GM18520 (cell line): ENCODE measurements at regions not wholly inside any gene's neighbourhood (a gene's known extent, or its start where the extent isn't known, plus 50 kb on each side); places are given as distances from the start of the nearest gene placed in this dataset.
"Not testable (repeated sequence)": the region's sequence is repeated elsewhere in the genome, so short reads cannot be mapped to it uniquely, and the experiment has no call there.

Source experiments
- ATAC-seq: cut with Tn5 transposase; IDR thresholded peaks from one replicate; pipeline ENCODE4 v1.9.1; 2021; ENCODE audit not compliant: unreplicated experiment

DNA sequence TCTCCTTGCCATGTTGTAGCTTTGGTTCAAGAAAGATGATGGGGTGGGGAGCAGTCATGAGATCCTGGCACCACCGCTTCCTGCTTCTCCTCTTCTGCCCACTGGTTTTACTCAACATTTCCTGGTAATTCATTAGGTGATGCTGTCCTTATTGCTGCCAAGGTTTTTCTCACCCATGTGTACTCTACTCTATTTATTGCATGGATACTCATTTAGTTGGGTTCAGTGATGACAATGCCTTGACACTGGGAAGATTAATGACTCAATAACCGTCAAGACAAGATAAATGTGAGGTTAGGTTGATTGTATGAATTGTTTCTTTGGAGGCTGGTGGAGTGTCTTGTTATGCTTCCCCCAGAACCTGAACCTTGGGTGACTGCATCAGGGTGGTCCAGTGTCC is 484.2 kb downstream of the SIPA1L2 start:
- no peak for ATAC-seq

DNA sequence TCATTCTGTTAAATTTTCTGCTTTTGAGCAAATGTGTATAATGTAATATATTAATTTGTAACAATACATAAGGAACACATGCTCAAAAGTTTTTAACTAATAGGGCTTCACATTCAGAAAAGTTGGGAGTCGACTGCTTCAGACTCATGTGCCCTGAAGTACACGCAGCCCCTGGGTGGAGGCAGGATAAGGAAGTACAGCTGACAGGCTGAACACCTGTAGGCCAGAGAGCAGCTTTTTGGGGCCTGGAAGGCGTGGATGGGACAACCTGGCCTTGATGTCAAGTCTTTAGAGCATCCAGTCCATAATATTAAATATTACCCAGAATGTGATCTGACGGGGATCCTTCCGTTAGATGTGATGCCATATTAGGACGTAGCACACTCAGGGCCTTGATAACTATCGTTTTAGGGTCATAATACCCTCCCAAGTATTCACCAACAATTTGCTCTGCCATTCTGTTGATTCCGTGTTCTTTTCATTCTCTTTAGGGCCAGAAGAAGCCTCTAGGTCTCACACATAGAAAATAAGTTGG is 485.2 kb downstream of the SIPA1L2 start:
- ATAC-seq = no peak

DNA sequence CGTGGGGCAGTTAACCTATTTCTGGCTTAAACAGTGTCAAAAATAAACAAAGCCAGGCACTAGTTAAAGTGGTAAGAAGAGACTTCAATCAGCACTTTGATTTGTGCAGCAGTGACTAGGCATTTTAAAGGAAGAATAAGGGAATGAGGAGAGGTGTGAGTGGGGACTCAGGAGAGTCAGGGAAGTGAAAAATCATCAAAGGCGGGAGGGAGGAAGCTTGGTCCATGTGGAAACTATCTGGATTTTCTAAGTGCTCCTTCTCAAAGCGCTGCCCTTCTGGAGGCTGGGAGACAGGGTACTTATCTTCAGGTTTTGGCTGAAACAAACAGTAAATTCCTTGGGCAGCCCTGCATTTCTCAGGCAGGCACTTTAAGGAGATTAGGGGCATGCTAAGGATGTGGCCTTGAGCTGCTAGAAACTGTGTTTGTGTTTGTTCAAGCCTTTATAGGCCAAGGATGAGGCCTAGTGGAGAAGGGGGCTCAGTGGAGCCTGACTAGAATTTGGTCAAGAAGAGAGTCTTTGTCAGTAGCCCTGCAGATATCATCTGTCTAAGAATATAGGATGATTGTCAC is 486.5 kb downstream of the SIPA1L2 start:
- ATAC-seq = no peak

DNA sequence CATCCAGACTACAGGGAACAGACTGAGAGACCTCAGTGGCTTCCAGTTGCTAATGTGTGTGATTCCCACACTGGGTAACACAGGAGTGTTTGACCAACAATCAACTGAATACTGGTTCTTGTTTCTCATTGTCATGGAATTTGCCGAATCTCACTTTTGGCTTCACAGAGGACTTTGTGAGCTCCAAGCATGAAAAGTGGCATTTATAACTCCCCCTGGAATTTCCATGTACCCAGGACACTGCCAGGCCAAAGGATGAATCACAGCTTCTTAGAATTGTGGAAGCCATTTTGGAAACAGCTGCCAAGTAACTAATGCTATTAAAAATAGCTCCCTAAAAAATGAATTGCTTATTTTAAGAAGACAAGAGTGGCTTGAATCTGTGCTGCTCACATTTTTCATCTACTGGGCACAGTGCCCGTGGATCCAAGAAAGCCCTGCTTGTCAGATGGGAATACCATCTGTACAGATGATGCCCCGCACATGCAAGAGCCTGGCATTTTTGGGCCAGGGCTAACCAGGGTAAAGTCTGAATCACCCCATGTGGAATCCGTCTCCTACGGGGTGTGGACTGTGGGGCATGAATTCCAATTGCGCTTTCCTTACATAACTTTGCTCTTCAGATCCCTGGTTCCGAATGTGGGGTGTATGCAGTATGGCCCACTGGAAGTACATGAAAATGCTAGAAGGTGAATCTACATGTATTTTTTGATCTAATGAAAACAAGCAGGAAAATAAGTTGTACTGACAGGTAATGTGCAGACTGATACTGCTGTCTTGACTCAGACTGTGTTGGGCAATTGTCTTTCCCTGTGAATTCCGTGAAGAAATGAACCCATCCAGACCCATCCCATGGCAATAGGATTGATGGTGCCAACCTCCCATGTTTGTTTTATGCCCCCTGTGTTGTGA is 487.3 kb downstream of the SIPA1L2 start:
- ATAC-seq = no peak

DNA sequence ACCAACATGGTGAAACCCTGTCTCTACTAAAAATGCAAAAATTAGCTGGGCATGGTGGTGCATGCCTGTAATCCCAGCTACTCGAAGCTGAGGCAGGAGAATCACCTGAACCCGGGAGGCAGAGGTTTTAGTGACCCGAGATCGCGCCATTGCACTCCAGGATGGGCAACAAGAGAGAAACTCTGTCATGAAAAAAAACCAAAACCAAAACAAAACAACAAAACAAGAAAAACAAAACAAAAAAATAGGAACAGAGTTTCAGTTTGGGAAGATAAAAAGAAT is 488.8 kb downstream of the SIPA1L2 start:
- not testable (repeated sequence) for ATAC-seq

DNA sequence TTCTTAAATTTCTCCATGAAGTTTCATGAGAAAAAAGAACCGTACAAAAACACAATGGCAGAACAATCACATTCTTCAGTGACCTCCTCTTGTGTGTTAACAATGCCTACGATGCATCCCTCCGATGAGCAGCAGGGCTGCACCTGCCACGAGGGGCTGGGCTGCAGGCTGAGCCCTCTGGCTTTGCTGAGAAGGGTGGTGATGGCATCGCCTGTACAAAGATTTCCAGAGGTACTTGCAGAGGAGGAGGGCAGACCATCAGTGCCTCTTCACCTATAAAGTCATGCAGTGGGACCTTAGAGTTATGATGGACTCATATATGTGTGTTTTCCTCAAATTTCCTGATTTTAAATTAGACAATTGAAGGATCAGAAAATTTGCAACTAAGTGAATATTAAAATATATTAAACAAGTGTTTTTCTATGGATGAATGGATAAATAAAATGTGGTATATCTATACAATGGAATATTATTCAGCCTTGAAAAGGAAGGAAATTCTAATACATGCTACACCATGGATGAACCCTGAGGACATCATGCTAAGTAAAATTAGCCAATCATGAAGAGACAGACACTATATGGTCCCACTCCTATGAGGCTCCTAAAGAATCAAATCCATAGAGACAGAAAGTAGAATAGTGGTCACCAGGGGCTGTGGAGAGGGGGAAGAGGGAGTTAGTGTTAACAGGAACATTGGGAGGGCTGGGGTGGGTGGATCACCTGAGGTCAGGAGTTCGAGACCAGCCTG is 489.3 kb downstream of the SIPA1L2 start:
- no peak for ATAC-seq

DNA sequence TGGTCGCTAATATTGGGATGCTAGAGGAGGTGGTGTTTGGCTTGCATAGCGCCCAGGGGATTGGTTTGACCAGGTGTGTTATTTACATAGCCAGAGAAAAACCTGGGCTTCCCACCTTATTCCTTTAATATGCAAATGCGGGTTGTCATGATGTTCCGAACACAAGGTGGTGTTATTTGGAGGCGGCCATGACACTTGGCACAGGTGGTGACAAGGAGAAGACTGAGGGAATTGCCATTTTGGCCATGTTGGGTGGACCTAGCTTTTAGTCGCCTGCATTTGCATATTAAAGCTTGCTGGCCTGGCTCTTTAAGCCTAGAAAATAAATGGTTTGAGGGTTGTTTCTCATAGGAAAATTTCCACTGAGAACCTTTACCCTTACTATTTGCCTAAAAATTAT is 490.5 kb downstream of the SIPA1L2 start:
- no peak for ATAC-seq

DNA sequence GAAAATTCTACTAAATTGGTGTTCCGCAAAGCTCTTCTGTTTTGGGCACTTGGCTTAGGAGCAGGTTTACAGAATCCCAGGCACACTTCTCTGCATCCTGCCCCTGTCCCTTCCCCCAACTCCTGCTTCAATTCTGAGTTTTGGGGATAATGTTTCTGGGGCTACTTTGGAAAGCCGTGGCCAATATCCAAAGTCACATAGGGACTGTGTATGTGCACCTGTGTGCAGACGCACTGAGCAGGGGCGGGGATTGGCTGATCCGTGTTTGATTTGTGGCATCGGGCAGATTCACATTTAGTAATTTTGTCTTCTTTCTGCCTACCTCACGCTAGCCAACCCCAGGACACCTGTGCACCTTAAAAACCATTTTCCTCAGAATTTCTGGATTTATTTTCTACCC is 491.9 kb downstream of the SIPA1L2 start:
- no peak for ATAC-seq

DNA sequence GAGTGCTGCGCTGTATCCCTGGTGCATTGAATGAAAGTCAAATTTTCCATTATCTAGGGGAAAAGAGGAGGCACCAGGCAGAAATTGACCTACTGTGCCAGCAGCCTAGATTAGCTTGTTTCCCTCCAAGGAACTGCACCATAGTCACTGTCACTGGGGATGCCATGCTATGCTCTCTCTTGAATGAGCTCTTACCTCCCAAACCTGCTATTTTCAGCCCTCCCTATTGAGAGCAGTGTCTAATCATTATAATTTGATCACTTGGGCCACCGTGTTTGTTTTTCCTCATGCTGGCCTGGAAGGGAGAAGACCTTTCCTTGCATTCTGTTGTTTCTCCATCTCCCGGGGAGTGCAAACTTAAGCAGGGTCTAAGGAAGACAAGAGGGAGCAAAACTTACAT is 492.9 kb downstream of the SIPA1L2 start:
- ATAC-seq = no peak

DNA sequence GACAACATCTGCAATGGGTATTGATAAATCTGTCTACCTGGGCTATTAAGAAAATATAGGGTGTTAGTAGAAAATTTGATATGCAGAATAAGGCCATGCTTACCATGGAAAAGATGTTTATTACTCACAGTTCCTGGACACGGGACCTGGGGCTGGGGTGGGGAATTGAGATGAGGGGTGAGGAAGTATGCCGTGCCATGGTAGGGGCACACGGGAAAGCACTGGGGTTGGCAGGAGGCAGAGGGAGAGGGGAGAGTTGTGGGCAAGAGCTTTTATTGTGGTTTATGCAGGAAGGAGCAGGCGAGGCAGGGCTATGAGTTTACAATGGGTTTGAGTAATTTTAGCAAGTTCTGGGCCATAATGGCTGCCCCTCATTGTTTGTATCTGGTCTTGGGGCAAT is 493.8 kb downstream of the SIPA1L2 start:
- no peak for ATAC-seq

DNA sequence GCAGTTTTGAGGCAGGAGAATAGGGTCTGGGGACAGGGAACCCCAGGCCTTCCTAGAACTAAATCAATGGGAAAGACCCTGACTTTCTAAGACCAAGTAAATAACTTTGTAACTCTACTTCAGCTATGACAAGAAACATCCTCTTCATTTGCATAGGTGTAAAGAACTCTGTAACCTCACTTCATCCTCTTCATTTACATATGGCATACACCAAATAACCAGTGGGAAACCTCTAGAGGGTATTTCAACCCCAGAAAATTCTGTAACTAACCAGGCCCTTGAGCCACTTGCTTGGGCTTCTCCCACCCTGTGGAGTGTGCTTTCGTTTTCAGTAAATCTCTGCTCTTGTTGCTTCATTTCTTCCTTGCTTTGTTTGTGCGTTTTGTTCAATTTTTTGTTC is 495.6 kb downstream of the SIPA1L2 start:
- no peak for ATAC-seq

DNA sequence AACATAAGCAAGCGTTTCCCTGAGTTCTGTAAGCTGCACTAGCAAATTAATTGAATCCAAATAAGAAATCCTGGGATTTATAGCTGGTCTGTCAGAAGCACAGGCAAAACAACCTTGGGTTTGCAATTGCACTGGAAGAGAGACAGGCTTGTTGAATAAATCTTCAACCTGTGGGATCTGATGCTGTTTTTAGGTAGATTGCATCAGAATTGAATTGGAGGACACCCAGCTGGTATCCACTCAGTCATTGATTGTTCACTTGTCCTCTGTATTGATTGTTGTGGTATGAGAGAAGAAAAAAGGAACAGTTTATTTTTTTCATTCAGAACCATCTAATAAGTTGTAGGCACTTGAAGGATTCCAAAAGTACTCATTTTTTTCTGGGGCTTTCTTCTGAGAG is 497.4 kb downstream of the SIPA1L2 start:
- no peak for ATAC-seq

DNA sequence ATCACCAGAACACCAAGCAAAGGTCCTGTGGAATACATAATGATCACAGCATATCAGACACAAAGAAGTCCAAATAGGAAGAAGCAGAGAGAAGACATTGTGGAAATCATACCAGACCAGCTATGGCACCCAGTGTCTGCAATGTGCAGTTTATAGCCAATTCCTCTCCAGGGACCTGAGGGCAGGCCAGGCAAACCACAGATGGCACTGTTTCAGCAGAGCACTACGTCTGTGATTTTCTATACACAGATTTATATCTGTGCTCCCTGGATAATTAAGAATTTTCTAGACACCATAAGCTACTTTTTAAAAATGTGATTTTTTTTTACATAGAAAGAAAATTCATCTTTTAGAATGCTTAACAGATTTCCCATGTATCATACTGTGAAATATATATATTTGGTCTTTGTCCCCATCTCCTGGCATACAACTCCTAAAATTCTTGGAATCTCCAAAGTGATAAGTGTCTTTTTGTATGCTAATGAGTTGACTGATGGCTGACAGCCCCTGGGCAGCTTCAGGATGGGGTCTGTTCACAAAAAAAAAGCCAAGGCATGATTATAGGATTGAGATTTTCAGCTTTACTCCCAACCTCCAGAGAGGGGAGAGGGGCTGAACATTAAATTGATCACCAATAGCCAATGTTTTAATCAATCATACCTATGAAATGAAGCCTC is 498.1 kb downstream of the SIPA1L2 start:
- no peak for ATAC-seq

DNA sequence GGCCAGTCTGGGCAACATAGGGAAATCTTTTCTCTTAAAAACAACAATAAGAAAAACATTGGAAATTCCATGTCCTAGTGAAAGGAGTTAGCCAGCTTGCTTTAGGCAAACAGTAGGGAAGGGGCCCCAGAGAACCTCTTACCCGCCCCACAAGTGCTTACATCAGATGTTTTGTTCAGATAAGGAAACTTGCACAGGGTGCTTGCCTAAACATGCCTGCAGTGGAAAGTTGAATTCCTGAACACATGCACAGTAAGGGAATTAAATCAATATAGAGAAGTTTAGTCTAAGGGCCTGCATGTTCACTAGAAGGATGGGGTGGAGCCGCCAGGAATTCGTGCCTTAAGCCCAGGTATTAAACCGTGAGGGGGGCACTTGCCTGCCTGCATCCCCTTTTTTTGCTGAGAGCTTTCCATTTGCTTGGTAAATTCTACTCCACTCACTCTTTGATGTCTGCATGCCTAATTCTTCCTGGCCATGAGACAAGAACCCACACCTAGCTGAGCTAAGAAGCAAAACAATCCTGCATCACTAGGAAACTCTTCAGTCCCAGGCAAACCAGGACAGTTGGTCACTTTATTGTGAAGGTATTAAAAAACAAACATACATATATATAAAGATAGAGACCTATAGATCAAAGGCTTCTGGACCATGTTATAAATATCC is 499.0 kb downstream of the SIPA1L2 start:
- no peak for ATAC-seq

DNA sequence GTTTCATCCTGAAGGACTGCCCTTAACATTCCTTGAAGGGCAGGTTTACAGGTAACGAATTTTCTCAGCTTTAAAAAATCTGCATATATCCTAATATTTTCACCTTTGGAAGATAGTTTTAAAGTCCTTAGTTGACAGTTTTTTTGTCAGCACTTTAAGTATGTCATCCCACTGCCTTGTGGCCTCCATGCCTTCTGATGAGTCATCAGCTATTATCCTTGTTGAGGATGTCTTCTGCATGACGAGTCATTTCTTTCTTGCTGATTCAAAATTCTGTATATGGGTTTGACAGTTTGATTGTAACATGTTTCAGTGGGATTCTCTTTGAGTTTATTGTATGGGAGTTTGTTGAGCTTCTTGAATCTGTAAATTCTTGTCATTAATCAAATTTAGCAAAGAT is 500.6 kb downstream of the DISC1 start:
- no peak for ATAC-seq

DNA sequence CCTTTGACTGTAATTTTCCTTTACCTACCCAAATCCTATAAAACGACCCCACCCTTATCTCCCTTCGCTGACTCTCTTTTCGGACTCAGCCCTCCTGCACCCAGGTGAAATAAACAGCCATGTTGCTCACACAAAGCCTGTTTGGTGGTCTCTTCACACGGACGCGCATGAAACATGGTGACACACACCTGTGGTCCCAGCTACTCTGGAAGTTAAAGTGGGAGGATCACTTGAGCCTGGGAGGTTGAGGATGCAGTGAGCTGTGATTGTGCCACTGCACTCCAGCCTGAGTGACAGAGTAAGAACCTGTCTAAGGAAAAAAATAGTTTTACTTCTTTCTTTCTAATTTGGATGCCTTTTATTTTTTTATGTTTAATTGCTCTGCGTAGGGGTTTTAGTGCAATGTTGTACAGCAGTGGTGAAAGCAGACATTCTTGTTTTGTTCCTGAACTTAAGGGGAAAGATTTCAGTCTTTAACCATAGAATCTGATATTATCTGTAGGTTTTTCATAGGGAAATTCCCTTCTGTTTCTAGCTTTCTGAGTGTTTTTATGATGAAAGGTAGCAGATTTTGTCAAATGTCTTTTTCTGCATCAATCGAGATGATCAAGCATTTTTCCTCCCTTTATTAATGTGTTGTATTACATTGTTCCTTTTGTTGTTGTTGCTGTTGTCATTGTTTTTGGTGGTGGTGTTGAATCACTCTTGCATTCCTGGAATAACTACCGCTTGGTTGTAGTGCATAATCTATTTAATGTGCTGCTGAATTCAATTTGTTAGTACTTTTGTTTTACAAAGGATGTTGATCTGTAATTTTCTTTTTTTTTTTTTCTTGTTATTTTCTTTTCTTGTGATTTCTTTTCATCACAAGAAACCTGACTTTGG is 497.4 kb downstream of the DISC1 start:
- ATAC-seq = no peak

DNA sequence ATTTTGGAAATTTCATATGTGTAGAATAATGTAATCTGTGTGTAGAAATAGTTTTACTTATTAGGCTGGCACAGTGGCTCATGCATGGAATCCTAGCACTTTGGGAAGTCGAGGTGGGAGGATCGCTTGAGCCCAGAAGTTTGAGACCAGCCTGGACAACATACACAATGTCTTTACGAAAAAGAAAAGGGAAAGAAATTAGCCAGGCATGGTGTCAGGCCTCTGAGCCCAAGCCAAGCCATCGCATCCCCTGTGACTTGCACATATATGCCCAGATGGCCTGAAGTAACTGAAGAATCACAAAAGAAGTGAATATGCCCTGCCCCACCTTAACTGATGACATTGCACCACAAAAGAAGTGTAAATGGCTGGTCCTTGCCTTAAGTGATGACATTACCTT is 491.3 kb downstream of the DISC1 start:
- not testable (repeated sequence) for ATAC-seq

DNA sequence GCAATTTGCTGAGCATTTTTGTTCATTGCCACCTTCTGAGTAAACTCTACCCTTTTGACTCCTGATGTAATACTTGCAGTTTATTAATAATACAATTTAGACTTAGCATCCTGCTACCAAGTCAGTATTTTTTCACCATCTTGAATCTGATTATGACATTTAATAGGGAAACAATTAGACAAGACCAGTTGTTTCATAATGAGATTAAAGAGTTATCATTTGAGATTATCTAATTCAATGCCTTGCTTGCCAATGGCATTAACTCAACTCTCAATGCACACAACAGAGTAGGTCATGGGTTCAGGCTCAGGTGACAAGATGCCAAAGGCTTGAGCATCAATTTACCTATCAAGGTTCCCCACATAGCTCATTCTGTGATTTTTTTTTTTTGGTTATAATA is 488.4 kb downstream of the DISC1 start:
- no peak for ATAC-seq

DNA sequence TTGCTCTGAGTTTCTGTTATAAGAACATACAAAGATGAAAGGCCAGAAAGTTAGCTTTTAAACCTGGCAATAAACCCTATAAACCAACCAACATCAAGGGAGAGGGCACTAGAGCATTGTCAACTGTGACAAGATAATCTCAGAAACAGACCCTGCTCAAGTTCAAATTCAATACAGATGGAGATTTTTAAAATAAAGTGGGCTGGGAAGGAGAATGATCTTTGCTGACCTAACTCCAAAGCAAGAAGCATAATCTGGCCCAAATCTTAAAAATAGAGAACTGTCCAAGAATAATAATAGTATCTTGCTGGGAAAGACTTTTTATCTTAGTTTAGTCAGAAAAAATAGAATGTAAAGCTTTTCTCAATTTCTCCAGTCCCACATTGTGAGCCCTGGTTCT is 485.5 kb downstream of the DISC1 start:
- ATAC-seq = no peak

DNA sequence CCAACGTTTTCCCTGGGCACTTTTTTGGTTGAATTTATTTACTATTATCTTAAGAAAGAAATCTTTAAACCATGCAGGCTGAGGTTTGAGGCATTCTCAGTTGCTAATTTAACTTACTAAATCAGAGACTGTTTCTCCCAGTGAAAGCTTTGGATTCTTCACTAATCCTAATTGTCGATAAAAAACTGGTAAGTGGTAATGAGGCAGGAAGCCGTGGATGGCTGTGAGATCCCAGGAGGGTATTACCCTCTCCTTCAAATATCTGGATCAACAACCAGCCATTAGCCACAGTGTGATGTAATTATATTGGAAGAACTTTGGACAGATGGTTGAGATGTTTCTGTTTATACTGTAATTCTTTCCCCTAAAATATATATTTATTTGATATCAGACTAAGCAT is 485.0 kb downstream of the DISC1 start:
- ATAC-seq = no peak
